A549 (cell line): ENCODE measurements at regions not wholly inside any gene's neighbourhood (a gene's known extent, or its start where the extent isn't known, plus 50 kb on each side); places are given as distances from the start of the nearest gene placed in this dataset.

Experiments
- ATAC-seq, 2 experiments: fragments of 200-7000 bp in 1 of 2; fragments of >200 bp in 1 of 2; cut with Nextera tagmentation in 1 of 2; cut with Tn5 transposase in 1 of 2; 3 replicates each; pipeline versions ENCODE4 v1.8.0 to v1.9.1; 2018 to 2020; ENCODE audit warnings: mild to moderate bottlenecking in 1 of 2, moderate library complexity in 1 of 2
- CTCF ChIA-PET: fragments of 300-600 bp; sonication (Branson Sonifier 250); formaldehyde crosslinking; extraction: SDS; loops from one replicate; lab custom pipeline; 2021; ENCODE audit warnings: antibody characterized with exemption, inconsistent platforms; lab: Yijun Ruan, JAX
- POLR2A ChIA-PET: fragments of 350-600 bp; formaldehyde crosslinking; extraction: SDS; loops from one replicate; lab custom pipeline; 2021; ENCODE audit warnings: antibody characterized with exemption, inconsistent platforms; lab: Yijun Ruan, JAX
- DNase-seq, 2 experiments: peaks; one replicate each; pipeline versions ENCODE4 v3.0.0 to v3.0.0-alpha.2; 2011 to 2016; ENCODE audit warnings: low read depth in 1 of 2, low spot score in 1 of 2
- FAIRE-seq: peaks from 2 replicates; lab custom pipeline; 2011; peaks lifted over from hg19 to GRCh38; lab: Jason Lieb, UNC
- H3K27ac ChIP-seq, 2 experiments: fragments of >200 bp; sonication (Bioruptor Twin); formaldehyde crosslinking; 3 replicates each; pipeline ENCODE4 v1.5.1; 2016 to 2017
- H3K4me1 ChIP-seq: fragments of >200 bp; sonication (Bioruptor Twin); formaldehyde crosslinking; 3 replicates; pipeline ENCODE4 v1.6.1; 2016
- H3K4me2 ChIP-seq: fragments of >200 bp; sonication (Bioruptor Twin); formaldehyde crosslinking; 3 replicates; pipeline ENCODE4 v1.6.1; 2016
- H3K4me3 ChIP-seq: fragments of >200 bp; sonication (Bioruptor Twin); formaldehyde crosslinking; 3 replicates; pipeline ENCODE4 v1.5.1; 2016
- H3K9me3 ChIP-seq: fragments of >200 bp; sonication (Bioruptor Twin); formaldehyde crosslinking; 3 replicates; pipeline ENCODE4 v1.6.1; 2016
- CTCF ChIP-seq: fragments of >200 bp; sonication (Bioruptor Twin); formaldehyde crosslinking; IDR thresholded peaks from 3 replicates; pipeline ENCODE4 v1.5.1; 2016
- E2F6 ChIP-seq: IDR thresholded peaks from 2 replicates; pipeline ENCODE4 v1.6.1; 2012; ENCODE audit warnings: low read depth, borderline replicate concordance
- EHMT2 ChIP-seq: fragments of 200-600 bp; sonication (generic); IDR thresholded peaks from 2 replicates; pipeline ENCODE4 v1.6.1; 2016; ENCODE audit warnings: antibody characterized with exemption, low read depth, mild to moderate bottlenecking, moderate library complexity
- ELK1 ChIP-seq: fragments of 150-350 bp; IDR thresholded peaks from 2 replicates; pipeline ENCODE4 v1.6.1; 2014; ENCODE audit warnings: low read depth, mild to moderate bottlenecking, low read length
- EP300 ChIP-seq, 2 experiments: fragments of >200 bp; sonication (Bioruptor Twin); formaldehyde crosslinking; IDR thresholded peaks; 2 replicates in 1 of 2; 3 replicates in 1 of 2; pipeline ENCODE4 v1.6.1; 2016 to 2017
- ESRRA ChIP-seq: fragments of 150-350 bp; IDR thresholded peaks from 2 replicates; pipeline ENCODE4 v1.6.1; 2014; ENCODE audit warnings: mild to moderate bottlenecking, low read length, borderline replicate concordance
- GATA3 ChIP-seq: IDR thresholded peaks from 2 replicates; pipeline ENCODE4 v1.6.1; 2012; ENCODE audit warnings: borderline replicate concordance
- HEYL ChIP-seq: fragments of 250-450 bp; sonication (Bioruptor Pico); IDR thresholded peaks from 2 replicates; pipeline ENCODE4 v1.8.0; 2021; ENCODE audit warnings: mild to moderate bottlenecking, moderate library complexity
- HMGXB4 ChIP-seq: fragments of 250-450 bp; sonication (Bioruptor Pico); IDR thresholded peaks from 2 replicates; pipeline ENCODE4 v1.5.0; 2021; ENCODE audit warnings: mild to moderate bottlenecking, moderate library complexity, borderline replicate concordance
- JUN ChIP-seq, 2 experiments: fragments of >200 bp; sonication (Bioruptor Twin); formaldehyde crosslinking; IDR thresholded peaks; 2 replicates in 1 of 2; 3 replicates in 1 of 2; pipeline ENCODE4 v1.6.1; 2016 to 2017
- KDM5A ChIP-seq: fragments of 200-600 bp; sonication (generic); IDR thresholded peaks from 2 replicates; pipeline ENCODE4 v1.6.1; 2016; ENCODE audit warnings: antibody characterized with exemption, mild to moderate bottlenecking
- MAFK ChIP-seq: fragments of 450-650 bp; IDR thresholded peaks from 2 replicates; pipeline ENCODE4 v1.6.1; 2014; ENCODE audit not compliant: partially characterized antibody
- MAX ChIP-seq: IDR thresholded peaks from 2 replicates; pipeline ENCODE4 v1.6.1; 2012
- NR3C1 ChIP-seq: fragments of >200 bp; sonication (Bioruptor Twin); formaldehyde crosslinking; IDR thresholded peaks from 3 replicates; pipeline ENCODE4 v1.6.1; 2017
- POLR2A ChIP-seq: IDR thresholded peaks from 2 replicates; pipeline ENCODE4 v1.6.1; 2012; ENCODE audit warnings: mild to moderate bottlenecking, low read length
- POLR2AphosphoS2 ChIP-seq: conservative IDR thresholded peaks from 2 replicates; pipeline ENCODE4 v1.6.1; 2012; ENCODE audit warnings: low read length, improper control_type of control experiment, inconsistent platforms
- RAD21 ChIP-seq, 2 experiments: fragments of >200 bp in 1 of 2; sonication (Bioruptor Twin) in 1 of 2; formaldehyde crosslinking in 1 of 2; IDR thresholded peaks in 1 of 2; conservative IDR thresholded peaks in 1 of 2; 2 replicates in 1 of 2; 3 replicates in 1 of 2; pipeline ENCODE4 v1.6.1; 2012 to 2018; ENCODE audit warnings: inconsistent platforms in 1 of 2
- RARB ChIP-seq: fragments of 250-450 bp; sonication (Bioruptor Pico); IDR thresholded peaks from 2 replicates; pipeline ENCODE4 v1.8.0; 2021; ENCODE audit warnings: mild to moderate bottlenecking, moderate library complexity
- REST ChIP-seq: fragments of 200-600 bp; sonication (generic); IDR thresholded peaks from 2 replicates; pipeline ENCODE4 v1.6.1; 2016; ENCODE audit warnings: antibody characterized with exemption, mild to moderate bottlenecking, moderate library complexity
- RFX5 ChIP-seq: fragments of 450-650 bp; IDR thresholded peaks from 2 replicates; pipeline ENCODE4 v1.7.1; 2014; ENCODE audit warnings: antibody characterized with exemption, mild to moderate bottlenecking, moderate library complexity
- SREBF2 ChIP-seq: fragments of 450-650 bp; IDR thresholded peaks from 2 replicates; pipeline ENCODE4 v1.6.1; 2014; ENCODE audit warnings: mild to moderate bottlenecking, moderate library complexity
- TFCP2L1 ChIP-seq: fragments of 250-450 bp; sonication (Bioruptor Pico); IDR thresholded peaks from 2 replicates; pipeline ENCODE4 v1.5.0; 2021; ENCODE audit warnings: mild to moderate bottlenecking
- ZFP36 ChIP-seq: fragments of 450-650 bp; IDR thresholded peaks from 2 replicates; pipeline ENCODE4 v1.6.1; 2014; ENCODE audit warnings: borderline replicate concordance; ENCODE audit not compliant: partially characterized antibody
- ZNF302 ChIP-seq: fragments of 250-450 bp; sonication (Bioruptor Pico); IDR thresholded peaks from 2 replicates; pipeline ENCODE4 v1.9.0; 2021; ENCODE audit warnings: inconsistent platforms, mild to moderate bottlenecking, moderate library complexity
- WGBS: methylation state at CpG from one replicate; pipeline ENCODE4 v1.1.6; 2017; ENCODE audit errors: missing lambda C conversion rate; 5-methylcytosine and 5-hydroxymethylcytosine counted together

GRCh38 chr13:62593804-62594203 is 1178.2 kb upstream of the PCDH20 start:
- TF ChIP-seq NR3C1 = no peak
- no peak for TF ChIP-seq SREBF2
- TF ChIP-seq RFX5 = no peak
- TF ChIP-seq KDM5A = no peak
- no peak for TF ChIP-seq MAFK
- no peak for TF ChIP-seq ESRRA
- TF ChIP-seq ZNF302 (CRISPR knock-in tag) = no peak
- TF ChIP-seq POLR2AphosphoS2 = no peak
- TF ChIP-seq RAD21 (conservative IDR thresholded peaks at IDR 0.05 in 1 of 2, IDR thresholded peaks at IDR 0.05 in 1 of 2) = no peak
- TF ChIP-seq ELK1 = no peak
- no peak for TF ChIP-seq RARB (CRISPR knock-in tag)
- no peak for TF ChIP-seq GATA3
- Histone ChIP-seq H3K4me2 (no peak overlapping the region), H3K4me1 (no peaks in the 10 kb centered on the region), H3K4me3 (no peak overlapping the region), H3K9me3 (no peaks in the 10 kb centered on the region), H3K27ac (no peak overlapping the region)
- WGBS = 45% methylated on average over 2 of the region's 2 CpGs
- DNase-seq = no peak
- no peak for FAIRE-seq
- no peak for ATAC-seq
- CTCF ChIA-PET = no interaction called here
- POLR2A ChIA-PET = no interaction called here

- ATAC-seq (no peak), FAIRE-seq (no peak), DNase-seq (no peak)
- Histone ChIP-seq H3K4me1 (no peaks in the 10 kb centered on the region), H3K9me3 (no peaks in the 10 kb centered on the region), H3K27ac (no peak overlapping the region)
- CTCF ChIA-PET = no interaction called here
- POLR2A ChIA-PET = no interaction called here
- TF ChIP-seq NR3C1 = no peak
- 0 out of 2 replicates have a peak, but pooled peaks have one; percentile 18 for TF ChIP-seq REST
- no peak for TF ChIP-seq MAX
- no peak for TF ChIP-seq E2F6
- TF ChIP-seq EP300 (IDR thresholded peaks at IDR 0.05) = no peak
- TF ChIP-seq POLR2A = no peak
- TF ChIP-seq, all 56 proteins: peak for 1
- WGBS = 70% methylated on average over 2 of the region's 2 CpGs
- Histone ChIP-seq H3K4me3 (no peak overlapping the region), H3K4me2 (no peak overlapping the region)
These were observed 1167.8 kb upstream of the PCDH20 start for GRCh38 chr13:62583466-62583865.

- ChIA-PET POLR2A (no interaction called here), CTCF (no interaction called here)
- Histone ChIP-seq H3K27ac (no peak overlapping the region), H3K4me2 (no peak overlapping the region), H3K4me1 (no peaks in the 10 kb centered on the region), H3K4me3 (no peak overlapping the region), H3K9me3 (no peaks in the 10 kb centered on the region)
- ATAC-seq (no peak), DNase-seq (no peak), FAIRE-seq (no peak)
- TF ChIP-seq CTCF (no peak), JUN (IDR thresholded peaks at IDR 0.05) (no peak), TFCP2L1 (CRISPR knock-in tag) (no peak), HEYL (no peak), HMGXB4 (no peak), ZFP36 (no peak), EHMT2 (no peak), RAD21 (conservative IDR thresholded peaks at IDR 0.05 in 1 of 2, IDR thresholded peaks at IDR 0.05 in 1 of 2) (no peak)
These were observed 1162.8 kb upstream of the PCDH20 start for GRCh38 chr13:62578402-62578801.
